OCI-LY7 (cell line): ENCODE measurements at regions not wholly inside any gene's neighbourhood (a gene's known extent, or its start where the extent isn't known, plus 50 kb on each side); places are given as distances from the start of the nearest gene placed in this dataset.

ENCODE experiments used
- CTCF ChIP-seq: fragments of 200-600 bp; sonication (generic); conservative IDR thresholded peaks from 2 replicates; pipeline ENCODE4 v1.5.1; 2014; ENCODE audit warnings: mild to moderate bottlenecking, antibody characterized with exemption, low read length, moderate library complexity, mixed read lengths
- EZH2phosphoT487 ChIP-seq: fragments of 200-600 bp; sonication (generic); IDR thresholded peaks from 2 replicates; pipeline ENCODE4 v1.6.1; 2018; ENCODE audit warnings: low read depth, borderline replicate concordance, mild to moderate bottlenecking, mixed run types, antibody characterized with exemption, low read length, moderate library complexity, mixed read lengths

- TF ChIP-seq CTCF = no peak
- TF ChIP-seq EZH2phosphoT487 = no peak
These were observed 59.9 kb upstream of the DAB2 start for GRCh38 chr5:39484673-39485072.
